HG02610 (cell line): ENCODE measurements at regions not wholly inside any gene's neighbourhood (a gene's known extent, or its start where the extent isn't known, plus 50 kb on each side); places are given as distances from the start of the nearest gene placed in this dataset.
"Not testable (repeated sequence)": the region's sequence is repeated elsewhere in the genome, so short reads cannot be mapped to it uniquely, and the experiment has no call there.

Source experiments
- ATAC-seq: cut with Tn5 transposase; IDR thresholded peaks from one replicate; pipeline ENCODE4 v1.9.1; 2021; ENCODE audit warnings: mild to moderate bottlenecking, moderate library complexity; ENCODE audit not compliant: unreplicated experiment

GRCh38 chr4:141449927-141450326 is 186.5 kb upstream of the IL15 start:
- ATAC-seq, result no peak

- no peak for ATAC-seq
These were observed 180.7 kb upstream of the IL15 start for GRCh38 chr4:141455651-141456050.

GRCh38 chr4:141457653-141458052 is 178.7 kb upstream of the IL15 start:
- no peak for ATAC-seq

- no peak for ATAC-seq
These were observed 177.9 kb upstream of the IL15 start for GRCh38 chr4:141458501-141458900.

GRCh38 chr4:141459020-141459419 is 177.4 kb upstream of the IL15 start:
- no peak for ATAC-seq

- ATAC-seq, result no peak
These were observed 174.0 kb upstream of the IL15 start for GRCh38 chr4:141462361-141462760.

- no peak for ATAC-seq
These were observed 172.7 kb upstream of the IL15 start for GRCh38 chr4:141463678-141464077.

- ATAC-seq, result no peak
These were observed 172.0 kb upstream of the IL15 start for GRCh38 chr4:141464366-141464765.

- ATAC-seq, result no peak
These were observed 171.2 kb upstream of the IL15 start for GRCh38 chr4:141465171-141465570.

GRCh38 chr4:141467225-141467624 is 169.2 kb upstream of the IL15 start:
- no peak for ATAC-seq

- ATAC-seq, result no peak
These were observed 167.0 kb upstream of the IL15 start for GRCh38 chr4:141469392-141469791.

- ATAC-seq, result no peak
These were observed 163.3 kb upstream of the IL15 start for GRCh38 chr4:141473026-141473540.

- ATAC-seq, result no peak
These were observed 162.4 kb upstream of the IL15 start for GRCh38 chr4:141473952-141474351.

GRCh38 chr4:141480950-141481349 is 155.4 kb upstream of the IL15 start:
- ATAC-seq, result no peak

GRCh38 chr4:141484298-141484697 is 152.1 kb upstream of the IL15 start:
- ATAC-seq, result not testable (repeated sequence)

GRCh38 chr4:141486375-141486997 is 149.9 kb upstream of the IL15 start:
- no peak for ATAC-seq

GRCh38 chr4:141497627-141498026 is 138.8 kb upstream of the IL15 start:
- ATAC-seq, result peak; percentile 98

- ATAC-seq, result no peak
These were observed 137.0 kb upstream of the IL15 start for GRCh38 chr4:141499261-141499853.

- no peak for ATAC-seq
These were observed 135.0 kb upstream of the IL15 start for GRCh38 chr4:141501395-141501794.

GRCh38 chr4:141501931-141502330 is 134.5 kb upstream of the IL15 start:
- ATAC-seq, result no peak

GRCh38 chr4:141502755-141503154 is 133.6 kb upstream of the IL15 start:
- ATAC-seq, result no peak

GRCh38 chr4:141503260-141503659 is 133.1 kb upstream of the IL15 start:
- ATAC-seq, result no peak

- no peak for ATAC-seq
These were observed 125.3 kb upstream of the IL15 start for GRCh38 chr4:141511055-141511454.
